Neural crest cell (in vitro differentiated cells): ENCODE measurements at regions not wholly inside any gene's neighbourhood (a gene's known extent, or its start where the extent isn't known, plus 50 kb on each side); places are given as distances from the start of the nearest gene placed in this dataset.

ENCODE experiments used
- DNase-seq: peaks from one replicate; pipeline ENCODE4 v3.0.0; 2021; ENCODE audit warnings: low read depth, mixed read lengths, low spot score
- H3K27ac Mint-ChIP-seq: one replicate; pipeline ENCODE4 v1.8.0; 2021; ENCODE audit warnings: mild to moderate bottlenecking, mixed read lengths; ENCODE audit not compliant: unreplicated experiment
- H3K27me3 Mint-ChIP-seq: 2 replicates; pipeline ENCODE4 v1.8.0; 2021; ENCODE audit warnings: low read depth, mild to moderate bottlenecking, mixed read lengths
- H3K36me3 Mint-ChIP-seq: 2 replicates; pipeline ENCODE4 v1.8.0; 2021; ENCODE audit warnings: low read depth, mild to moderate bottlenecking, mixed read lengths
- H3K4me1 Mint-ChIP-seq: 2 replicates; pipeline ENCODE4 v1.8.0; 2021; ENCODE audit warnings: mixed read lengths
- H3K4me3 Mint-ChIP-seq: one replicate; pipeline ENCODE4 v1.8.0; 2021; ENCODE audit warnings: mild to moderate bottlenecking, mixed read lengths
- H3K9me3 Mint-ChIP-seq: 2 replicates; pipeline ENCODE4 v1.8.0; 2021; ENCODE audit warnings: mixed read lengths
- CTCF ChIP-seq: fragments of 200-600 bp; sonication (generic); conservative IDR thresholded peaks from 2 replicates; pipeline ENCODE4 v1.5.0; 2021; ENCODE audit warnings: antibody characterized with exemption, mild to moderate bottlenecking

- Mint-ChIP-seq H3K27ac (no peak overlapping the region), H3K36me3 (no peaks in the 10 kb centered on the region), H3K9me3 (peaks cover 8% of the 10 kb centered on the region), H3K4me1 (no peaks in the 10 kb centered on the region), H3K27me3 (peaks cover 9% of the 10 kb centered on the region), H3K4me3 (no peak overlapping the region)
- no peak for DNase-seq
- TF ChIP-seq CTCF, result no peak
Observed at GRCh38 chr6:210778-211374, 81.4 kb upstream of the DUSP22 start.

GRCh38 chr6:211871-212497, 80.3 kb upstream of the DUSP22 start:
- H3K36me3 Mint-ChIP-seq, result no peaks in the 10 kb centered on the region
- peaks cover 9% of the 10 kb centered on the region for H3K27me3 Mint-ChIP-seq
- DNase-seq, result no peak
- no peaks in the 10 kb centered on the region for H3K4me1 Mint-ChIP-seq
- H3K27ac Mint-ChIP-seq, result no peak overlapping the region
- no peak for TF ChIP-seq CTCF
- H3K4me3 Mint-ChIP-seq, result no peak overlapping the region
- H3K9me3 Mint-ChIP-seq, result peaks cover 8% of the 10 kb centered on the region

- Mint-ChIP-seq H3K27me3 (peaks cover 9% of the 10 kb centered on the region), H3K36me3 (no peaks in the 10 kb centered on the region), H3K4me3 (no peak overlapping the region), H3K4me1 (no peaks in the 10 kb centered on the region), H3K9me3 (peaks cover 8% of the 10 kb centered on the region), H3K27ac (no peak overlapping the region)
- no peak for TF ChIP-seq CTCF
- no peak for DNase-seq
Observed at GRCh38 chr6:213284-213683, 79.0 kb upstream of the DUSP22 start.

- H3K27me3 Mint-ChIP-seq, result peaks cover 9% of the 10 kb centered on the region
- TF ChIP-seq CTCF, result no peak
- peaks cover 8% of the 10 kb centered on the region for H3K9me3 Mint-ChIP-seq
- H3K27ac Mint-ChIP-seq, result no peak overlapping the region
- H3K4me1 Mint-ChIP-seq, result no peaks in the 10 kb centered on the region
- no peak overlapping the region for H3K4me3 Mint-ChIP-seq
- no peak for DNase-seq
- no peaks in the 10 kb centered on the region for H3K36me3 Mint-ChIP-seq
Observed at GRCh38 chr6:214428-214827, 77.9 kb upstream of the DUSP22 start.

- H3K27me3 Mint-ChIP-seq, result peaks cover 9% of the 10 kb centered on the region
Observed at GRCh38 chr6:215335-216034, 76.8 kb upstream of the DUSP22 start.

More at GRCh38 chr6:215335-216034, 76.8 kb upstream of the DUSP22 start:
- H3K36me3 Mint-ChIP-seq, result no peaks in the 10 kb centered on the region
- H3K27ac Mint-ChIP-seq, result no peak overlapping the region
- DNase-seq, result no peak
- TF ChIP-seq CTCF, result no peak
- peaks cover 8% of the 10 kb centered on the region for H3K9me3 Mint-ChIP-seq
- no peak overlapping the region for H3K4me3 Mint-ChIP-seq
- peaks cover 8% of the 10 kb centered on the region for H3K4me1 Mint-ChIP-seq
